Activated CD4-positive, alpha-beta T cell treated with anti-CD3 and anti-CD28 coated beads for 36 hours (primary cell): ENCODE measurements at regions not wholly inside any gene's neighbourhood (a gene's known extent, or its start where the extent isn't known, plus 50 kb on each side); places are given as distances from the start of the nearest gene placed in this dataset.

Experiments
- ATAC-seq: fragments of 200-7000 bp; cut with Tn5 transposase; one replicate; pipeline ENCODE4 v1.10.0; 2021; ENCODE audit warnings: mild to moderate bottlenecking, moderate library complexity
- CTCF ChIA-PET: fragments of 350-600 bp; sonication (Branson Sonifier 250); formaldehyde crosslinking; loops from one replicate; lab custom pipeline; 2021; ENCODE audit warnings: antibody characterized with exemption; lab: Charles Lee
- POLR2A ChIA-PET: fragments of 350-600 bp; sonication (Branson Sonifier 250); formaldehyde crosslinking; loops from one replicate; lab custom pipeline; 2021; ENCODE audit warnings: antibody characterized with exemption, inconsistent platforms; lab: Charles Lee
- DNase-seq: peaks from one replicate; pipeline ENCODE4 v3.0.0-alpha.2; 2020
- H3K27ac Mint-ChIP-seq: one replicate; pipeline ENCODE4 v1.8.0; 2021; ENCODE audit warnings: mixed read lengths
- H3K27me3 Mint-ChIP-seq: one replicate; pipeline ENCODE4 v1.8.0; 2021; ENCODE audit warnings: mixed read lengths
- H3K36me3 Mint-ChIP-seq: one replicate; pipeline ENCODE4 v1.8.0; 2021; ENCODE audit warnings: low read depth, mixed read lengths
- H3K4me1 Mint-ChIP-seq: one replicate; pipeline ENCODE4 v1.8.0; 2021; ENCODE audit warnings: mixed read lengths
- H3K4me3 Mint-ChIP-seq: one replicate; pipeline ENCODE4 v1.8.0; 2021; ENCODE audit warnings: mild to moderate bottlenecking, moderate library complexity, mixed read lengths
- H3K9me3 Mint-ChIP-seq: one replicate; pipeline ENCODE4 v1.8.0; 2021; ENCODE audit warnings: low read depth, mixed read lengths
- intact Hi-C, 2 experiments: fragments of 100-400 bp; cut with DNase I in 1 of 2; cut with micrococcal nuclease in 1 of 2; formaldehyde crosslinking; loops; one replicate each; pipeline versions ENCODE4 v1.14.2 to v1.15.1; 2022 to 2024; cut with DNase I, micrococcal nuclease

GRCh38 chr2:10964052-10964790, 52.5 kb downstream of the KCNF1 start:
- Mint-ChIP-seq H3K36me3 (no peaks in the 10 kb centered on the region), H3K4me1 (no peaks in the 10 kb centered on the region), H3K4me3 (no peak overlapping the region), H3K9me3 (no peaks in the 10 kb centered on the region), H3K27ac (no peak overlapping the region), H3K27me3 (peaks cover 22% of the 10 kb centered on the region)
- POLR2A ChIA-PET = no interaction called here
- ATAC-seq (no peak), DNase-seq (no peak)
- intact Hi-C loops = no loop called here
- CTCF ChIA-PET = no interaction called here

DNA sequence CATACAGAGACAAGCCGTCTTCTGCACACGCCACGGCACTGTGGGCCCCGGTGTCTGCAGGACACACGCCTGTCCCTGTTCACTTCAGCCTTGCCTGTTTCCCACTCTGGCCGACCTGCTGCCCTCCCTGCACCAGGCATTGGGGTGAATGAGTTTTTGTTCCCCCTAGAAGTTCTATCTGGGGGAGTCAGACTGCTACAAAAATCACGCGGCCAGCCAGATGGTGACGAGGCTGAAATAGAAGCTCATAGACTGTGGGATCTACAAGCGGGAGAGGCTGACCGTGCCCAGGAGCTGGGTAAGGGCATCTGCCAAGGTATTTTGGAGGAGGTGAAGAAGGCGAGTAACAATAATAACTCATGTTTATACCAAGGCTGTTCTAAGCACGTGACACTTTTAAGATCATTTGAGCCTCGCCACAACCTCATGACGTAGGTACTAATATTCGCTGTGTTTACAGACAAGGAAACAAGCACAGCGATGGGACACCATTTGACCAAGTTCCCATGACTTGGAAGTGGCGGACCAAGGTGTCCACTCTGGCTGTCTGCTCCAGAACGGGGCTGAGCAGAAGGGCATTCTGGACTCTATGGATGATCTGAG, 53.6 kb downstream of the KCNF1 start:
- no peaks in the 10 kb centered on the region for H3K4me1 Mint-ChIP-seq
- peaks cover 25% of the 10 kb centered on the region for H3K27me3 Mint-ChIP-seq
- intact Hi-C loops = no loop called here
- H3K9me3 Mint-ChIP-seq = no peaks in the 10 kb centered on the region
- no peaks in the 10 kb centered on the region for H3K36me3 Mint-ChIP-seq
- no peak overlapping the region for H3K27ac Mint-ChIP-seq
- ATAC-seq = no peak
- POLR2A ChIA-PET = interaction anchor here (0.5 kb wide), 1 partner anchor 17 kb away, joined by 6 read pairs; no protein-coding TSS in a partner anchor
- no peak for DNase-seq
- CTCF ChIA-PET = interaction anchor here (0.6 kb wide), 1 partner anchor 14 kb away, joined by 3 read pairs; no protein-coding TSS in a partner anchor
- H3K4me3 Mint-ChIP-seq = no peak overlapping the region

GRCh38 chr2:10966056-10966455, 54.3 kb downstream of the KCNF1 start:
- Mint-ChIP-seq H3K27me3 (peaks cover 27% of the 10 kb centered on the region), H3K36me3 (no peaks in the 10 kb centered on the region), H3K9me3 (no peaks in the 10 kb centered on the region), H3K27ac (no peak overlapping the region), H3K4me3 (no peak overlapping the region), H3K4me1 (no peaks in the 10 kb centered on the region)
- ChIA-PET POLR2A (interaction anchor here (0.5 kb wide), 1 partner anchor 16 kb away, joined by 6 read pairs; no protein-coding TSS in a partner anchor), CTCF (no interaction called here)
- DNase-seq (no peak), ATAC-seq (no peak)
- intact Hi-C loops = no loop called here

GRCh38 chr2:10966741-10967140, 55.0 kb downstream of the KCNF1 start:
- Mint-ChIP-seq H3K9me3 (no peaks in the 10 kb centered on the region), H3K4me3 (no peak overlapping the region), H3K27me3 (peaks cover 27% of the 10 kb centered on the region), H3K36me3 (no peaks in the 10 kb centered on the region), H3K4me1 (no peaks in the 10 kb centered on the region), H3K27ac (no peak overlapping the region)
- no peak for DNase-seq
- intact Hi-C loops = no loop called here
- no peak for ATAC-seq
- ChIA-PET CTCF (no interaction called here), POLR2A (no interaction called here)

DNA sequence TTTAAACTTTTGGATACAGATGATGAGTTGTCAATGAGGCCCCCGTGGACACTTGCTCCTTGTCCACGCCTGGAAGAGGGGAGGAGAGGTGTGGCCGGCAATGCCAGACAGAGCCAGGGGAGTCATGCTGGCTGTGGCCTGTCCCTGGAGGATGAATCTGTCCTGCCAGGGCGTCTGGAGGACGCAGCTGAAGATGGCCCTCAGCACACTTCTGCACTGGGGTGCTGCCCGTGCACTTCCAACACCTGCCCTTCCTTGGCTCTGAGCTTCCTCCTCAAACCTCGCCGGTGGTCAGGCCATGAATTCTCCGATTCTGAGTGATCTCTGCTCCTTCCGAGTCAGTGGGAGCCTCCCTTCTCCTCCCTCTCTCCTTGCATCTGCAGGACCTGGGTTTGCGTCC, 56.4 kb downstream of the KCNF1 start:
- intact Hi-C loops = no loop called here
- Mint-ChIP-seq H3K4me3 (no peak overlapping the region), H3K9me3 (no peaks in the 10 kb centered on the region), H3K27me3 (peaks cover 31% of the 10 kb centered on the region), H3K4me1 (no peaks in the 10 kb centered on the region), H3K36me3 (no peaks in the 10 kb centered on the region), H3K27ac (no peak overlapping the region)
- DNase-seq (no peak), ATAC-seq (no peak)
- ChIA-PET POLR2A (no interaction called here), CTCF (interaction anchor here (0.5 to 1.2 kb wide), 2 partner anchors 58 to 133 kb away, joined by 3 read pairs; no protein-coding TSS in a partner anchor)

- POLR2A ChIA-PET = no interaction called here
- no peaks in the 10 kb centered on the region for H3K36me3 Mint-ChIP-seq
- no peaks in the 10 kb centered on the region for H3K9me3 Mint-ChIP-seq
- ATAC-seq (no peak), DNase-seq (no peak)
- peaks cover 17% of the 10 kb centered on the region for H3K27me3 Mint-ChIP-seq
- CTCF ChIA-PET = no interaction called here
- no peak overlapping the region for H3K27ac Mint-ChIP-seq
- H3K4me1 Mint-ChIP-seq = no peaks in the 10 kb centered on the region
- intact Hi-C loops = no loop called here
- no peak overlapping the region for H3K4me3 Mint-ChIP-seq
These were observed 58.9 kb downstream of the KCNF1 start for GRCh38 chr2:10970666-10971065.

GRCh38 chr2:10971161-10971887, 59.6 kb downstream of the KCNF1 start:
- Mint-ChIP-seq H3K4me3 (no peak overlapping the region), H3K4me1 (no peaks in the 10 kb centered on the region), H3K27ac (no peak overlapping the region), H3K9me3 (no peaks in the 10 kb centered on the region), H3K27me3 (peaks cover 15% of the 10 kb centered on the region), H3K36me3 (no peaks in the 10 kb centered on the region)
- no peak for DNase-seq
- intact Hi-C loops = no loop called here
- CTCF ChIA-PET = no interaction called here
- ATAC-seq = no peak
- POLR2A ChIA-PET = no interaction called here

- H3K4me3 Mint-ChIP-seq = no peak overlapping the region
- ChIA-PET POLR2A (no interaction called here), CTCF (no interaction called here)
- H3K27me3 Mint-ChIP-seq = peaks cover 15% of the 10 kb centered on the region
- no peak for ATAC-seq
- H3K27ac Mint-ChIP-seq = no peak overlapping the region
- DNase-seq = no peak
- no peaks in the 10 kb centered on the region for H3K36me3 Mint-ChIP-seq
- H3K9me3 Mint-ChIP-seq = no peaks in the 10 kb centered on the region
- peaks cover 2% of the 10 kb centered on the region for H3K4me1 Mint-ChIP-seq
- intact Hi-C loops = no loop called here
These were observed 60.1 kb downstream of the KCNF1 start for GRCh38 chr2:10971888-10972260.

- no peaks in the 10 kb centered on the region for H3K36me3 Mint-ChIP-seq
- peaks cover 18% of the 10 kb centered on the region for H3K27me3 Mint-ChIP-seq
- POLR2A ChIA-PET = no interaction called here
- DNase-seq (no peak), ATAC-seq (no peak)
- peaks cover 5% of the 10 kb centered on the region for H3K4me1 Mint-ChIP-seq
- H3K27ac Mint-ChIP-seq = no peak overlapping the region
- H3K4me3 Mint-ChIP-seq = no peak overlapping the region
- CTCF ChIA-PET = no interaction called here
- no peaks in the 10 kb centered on the region for H3K9me3 Mint-ChIP-seq
- intact Hi-C loops = no loop called here
These were observed 61.1 kb downstream of the KCNF1 start for GRCh38 chr2:10972683-10973433.

- intact Hi-C loops = no loop called here
- H3K36me3 Mint-ChIP-seq = no peaks in the 10 kb centered on the region
- H3K27ac Mint-ChIP-seq = no peak overlapping the region
- DNase-seq = no peak
- no peak for ATAC-seq
- peaks cover 5% of the 10 kb centered on the region for H3K4me1 Mint-ChIP-seq
- no peaks in the 10 kb centered on the region for H3K9me3 Mint-ChIP-seq
- ChIA-PET POLR2A (no interaction called here), CTCF (no interaction called here)
- peaks cover 19% of the 10 kb centered on the region for H3K27me3 Mint-ChIP-seq
- no peak overlapping the region for H3K4me3 Mint-ChIP-seq
These were observed 62.0 kb downstream of the KCNF1 start for GRCh38 chr2:10973766-10974165.

DNA sequence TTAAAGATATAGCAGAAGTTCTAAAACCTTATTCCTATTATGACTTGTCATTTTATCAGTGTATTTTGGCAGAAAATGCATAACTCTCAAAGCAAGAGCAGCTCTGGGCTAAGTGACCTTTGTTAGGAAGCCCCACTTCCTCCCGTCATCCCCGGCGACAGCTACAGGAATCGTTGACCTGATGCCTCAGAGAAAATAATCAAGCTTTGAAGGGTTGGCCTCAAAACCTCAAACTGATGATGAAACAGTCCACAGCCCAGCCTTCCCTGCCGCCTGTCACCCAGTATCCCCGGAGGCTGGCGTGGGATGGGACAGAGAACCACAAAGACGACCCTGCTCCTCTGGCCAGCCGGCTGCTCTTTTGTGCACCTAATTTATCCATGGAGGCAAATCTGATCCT, 65.3 kb downstream of the KCNF1 start:
- Mint-ChIP-seq H3K36me3 (no peaks in the 10 kb centered on the region), H3K27ac (no peak overlapping the region), H3K4me3 (no peak overlapping the region), H3K9me3 (no peaks in the 10 kb centered on the region), H3K4me1 (peaks cover 5% of the 10 kb centered on the region), H3K27me3 (peaks cover 14% of the 10 kb centered on the region)
- DNase-seq (no peak), ATAC-seq (no peak)
- ChIA-PET POLR2A (interaction anchor here (0.5 kb wide), 1 partner anchor 169 kb away, joined by 3 read pairs; no protein-coding TSS in a partner anchor), CTCF (interaction anchor here (0.6 kb wide), 2 partner anchors 50 to 60 kb away, joined by 3 read pairs; no protein-coding TSS in a partner anchor)
- intact Hi-C loops = no loop called here
